Panc1 (cell line): ENCODE measurements at regions not wholly inside any gene's neighbourhood (a gene's known extent, or its start where the extent isn't known, plus 50 kb on each side); places are given as distances from the start of the nearest gene placed in this dataset.

Experiments used
- ATAC-seq: fragments of 200-7000 bp; cut with Tn5 transposase; 2 replicates; pipeline ENCODE4 v1.9.1; 2020; ENCODE audit warnings: mild to moderate bottlenecking, moderate library complexity
- BruUV-seq: library from RNA; stranded (reverse); fragments of 400-500 nt; replicated peaks from 2 replicates; lab custom pipeline; 2021; lab: Mats Ljungman, UMichigan
- CTCF ChIA-PET: fragments of 300-600 bp; sonication (Branson Sonifier 250); formaldehyde crosslinking; loops from one replicate; lab custom pipeline; 2022; ENCODE audit warnings: antibody characterized with exemption; lab: Charles Lee
- POLR2A ChIA-PET: fragments of 300-600 bp; sonication (Branson Sonifier 250); formaldehyde crosslinking; loops from one replicate; lab custom pipeline; 2022; ENCODE audit warnings: antibody characterized with exemption; lab: Charles Lee
- DNase-seq: peaks from one replicate; pipeline ENCODE4 v3.0.0-alpha.2; 2010; ENCODE audit warnings: low read depth, low spot score
- H3K27ac ChIP-seq: 2 replicates; pipeline ENCODE4 v1.5.1; 2011; ENCODE audit warnings: mild to moderate bottlenecking, low read length, inconsistent platforms
- H3K27me3 ChIP-seq: fragments of 200-500 bp; sonication (Bioruptor generic); 2 replicates; pipeline ENCODE4 v1.6.0; 2014; ENCODE audit warnings: low read length, inconsistent platforms; ENCODE audit not compliant: control insufficient read depth, insufficient read depth
- H3K36me3 ChIP-seq: fragments of 200-500 bp; sonication (Bioruptor generic); 2 replicates; pipeline ENCODE4 v1.5.1; 2014; ENCODE audit warnings: inconsistent platforms, mild to moderate bottlenecking, low read length, moderate library complexity; ENCODE audit not compliant: control insufficient read depth, insufficient read depth
- H3K4me1 ChIP-seq: 2 replicates; pipeline ENCODE4 v1.5.1; 2011; ENCODE audit warnings: inconsistent platforms, mild to moderate bottlenecking, low read length, moderate library complexity; ENCODE audit not compliant: control insufficient read depth, insufficient read depth
- H3K4me3 ChIP-seq, 2 experiments: 2 replicates each; pipeline ENCODE4 v1.5.1; 2011 to 2012; ENCODE audit warnings: low read depth in 2 of 2, low read length in 2 of 2, mild to moderate bottlenecking in 2 of 2, inconsistent platforms in 1 of 2, moderate library complexity in 1 of 2
- H3K9me3 ChIP-seq: fragments of 200-500 bp; sonication (Bioruptor generic); 2 replicates; pipeline ENCODE4 v1.5.1; 2014; ENCODE audit warnings: low read depth, mild to moderate bottlenecking, inconsistent platforms, low read length, moderate library complexity; ENCODE audit not compliant: control insufficient read depth, insufficient read depth
- CTCF ChIP-seq: fragments of 450-650 bp; IDR thresholded peaks from 2 replicates; pipeline ENCODE4 v1.5.1; 2017; ENCODE audit warnings: mild to moderate bottlenecking
- POLR2AphosphoS5 ChIP-seq: IDR thresholded peaks from 2 replicates; pipeline ENCODE4 v1.6.1; 2012; ENCODE audit warnings: mild to moderate bottlenecking, low read depth, low read length, moderate library complexity
- REST ChIP-seq, 2 experiments: IDR thresholded peaks; 2 replicates each; pipeline ENCODE4 v1.6.1; 2011 to 2012; ENCODE audit warnings: low read depth in 2 of 2, control low read depth in 1 of 2, low read length in 1 of 2, mild to moderate bottlenecking in 1 of 2, moderate library complexity in 1 of 2; ENCODE audit not compliant: insufficient read depth in 1 of 2
- SIN3A ChIP-seq: IDR thresholded peaks from 2 replicates; pipeline ENCODE4 v1.6.1; 2012; ENCODE audit warnings: low read depth, mild to moderate bottlenecking, low read length, moderate library complexity, borderline replicate concordance; ENCODE audit not compliant: insufficient read depth
- TCF7L2 ChIP-seq: IDR thresholded peaks from 2 replicates; pipeline ENCODE4 v1.6.1; 2011; ENCODE audit warnings: mild to moderate bottlenecking, low read depth, low read length, inconsistent platforms
- in situ Hi-C: cut with HindIII; loops from 2 replicates; pipeline ENCODE4 v1.10.0; 2016; ENCODE audit warnings: low sequenced_read_pairs, low pct_unique_long_range_greater_than_20kb
- intact Hi-C: fragments of 100-400 bp; cut with micrococcal nuclease; formaldehyde crosslinking; loops from one replicate; pipeline ENCODE4 v1.10.0; 2022; ENCODE audit not compliant: unreplicated experiment

DNA sequence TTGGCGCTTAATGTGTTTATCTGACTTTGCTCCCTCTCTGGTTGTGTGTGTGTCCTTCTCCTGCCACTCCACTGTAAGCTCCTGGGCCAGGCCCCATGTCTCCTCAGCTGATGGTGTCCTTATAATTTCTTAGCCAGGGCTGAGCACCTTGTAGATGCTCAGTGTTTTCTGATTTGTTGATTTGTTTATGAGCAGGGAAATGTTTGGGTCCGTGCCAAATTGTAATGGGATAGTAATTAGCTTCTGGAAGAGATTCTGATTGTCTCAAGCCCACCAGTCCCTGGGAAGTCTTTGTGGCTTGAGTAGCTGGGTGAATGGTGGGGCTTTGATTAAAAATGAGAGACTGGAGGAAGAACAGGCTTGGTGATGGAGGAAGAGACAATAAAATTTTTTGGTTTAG is 270.5 kb downstream of the MYCN start:
- TF ChIP-seq TCF7L2 (no peak), SIN3A (no peak), POLR2AphosphoS5 (no peak), CTCF (no peak), REST (IDR thresholded peaks at IDR 0.05; ENCODE audit: insufficient read depth in 1 of 2, low read depth in 2 of 2, low read length in 1 of 2) (no peak)
- Histone ChIP-seq H3K27me3 (no peaks in the 10 kb centered on the region), H3K4me1 (no peaks in the 10 kb centered on the region), H3K27ac (no peak overlapping the region), H3K4me3 (no peak overlapping the region), H3K36me3 (no peaks in the 10 kb centered on the region), H3K9me3 (no peaks in the 10 kb centered on the region)
- ChIA-PET CTCF (no interaction called here), POLR2A (no interaction called here)
- BruUV-seq, result no TSS peak
- intact Hi-C loops, result no loop called here
- no peak for ATAC-seq
- no peak for DNase-seq
- in situ Hi-C loops, result no loop called here

- no peak for TF ChIP-seq TCF7L2
- TF ChIP-seq POLR2AphosphoS5, result no peak
- TF ChIP-seq REST (IDR thresholded peaks at IDR 0.05; ENCODE audit: insufficient read depth in 1 of 2, low read depth in 2 of 2, low read length in 1 of 2), result no peak
- no peak for TF ChIP-seq CTCF
- Histone ChIP-seq H3K4me1 (no peaks in the 10 kb centered on the region), H3K36me3 (no peaks in the 10 kb centered on the region), H3K4me3 (no peak overlapping the region), H3K27ac (no peak overlapping the region), H3K27me3 (no peaks in the 10 kb centered on the region), H3K9me3 (no peaks in the 10 kb centered on the region)
- in situ Hi-C loops (no loop called here), intact Hi-C loops (no loop called here)
- ChIA-PET CTCF (no interaction called here), POLR2A (no interaction called here)
- no TSS peak for BruUV-seq
- ATAC-seq, result no peak
- no peak for DNase-seq
Measured at GRCh38 chr2:16209799-16210198, 269.4 kb downstream of the MYCN start.
